Ovary (tissue), 3 donors: ENCODE measurements at regions not wholly inside any gene's neighbourhood (a gene's known extent, or its start where the extent isn't known, plus 50 kb on each side); places are given as distances from the start of the nearest gene placed in this dataset.

Source experiments
- CTCF ChIP-seq, 3 donors: fragments of 450-650 bp in 2 of 3; fragments of 200-600 bp in 1 of 3; IDR thresholded peaks; one replicate each; pipeline versions ENCODE4 v1.5.1 to v1.8.0; 2016 to 2022; ENCODE audit warnings: antibody characterized with exemption in 3 of 3, mild to moderate bottlenecking in 1 of 3
- EP300 ChIP-seq: sonication (generic); formaldehyde crosslinking; IDR thresholded peaks from one replicate; pipeline ENCODE4 v1.6.1; 2017; ENCODE audit warnings: antibody characterized with exemption
- POLR2A ChIP-seq: fragments of 450-650 bp; IDR thresholded peaks from one replicate; pipeline ENCODE4 v1.6.1; 2017; ENCODE audit warnings: antibody characterized with exemption, mild to moderate bottlenecking, moderate library complexity
- donor health status: DM: no; HTN: no; CAD: no.

- TF ChIP-seq CTCF (IDR thresholded peaks at IDR 0.05) (no peak), POLR2A (no peak), EP300 (no peak)
These were observed 167.5 kb downstream of the ARL4C start for GRCh38 chr2:234329202-234329960.
